ENCODE measurements at regions not wholly inside any gene's neighbourhood (a gene's known extent, or its start where the extent isn't known, plus 50 kb on each side); places are given as distances from the start of the nearest gene placed in this dataset.

- no peak for TF ChIP-seq CTCF (IDR thresholded peaks at IDR 0.05)
- no peak for TF ChIP-seq POLR2A (IDR thresholded peaks at IDR 0.05)
These were observed 67.2 kb upstream of the ATP2C1 start for GRCh38 chr3:130826516-130827182.
